Stimulated activated CD4-positive, alpha-beta T cell treated with anti-CD3 and anti-CD28 coated beads, Interleukin-1b, Interleukin-23, amount 100 ng/mL, for 4 hours (primary cell): ENCODE measurements at regions not wholly inside any gene's neighbourhood (a gene's known extent, or its start where the extent isn't known, plus 50 kb on each side); places are given as distances from the start of the nearest gene placed in this dataset.
"Not testable (repeated sequence)": the region's sequence is repeated elsewhere in the genome, so short reads cannot be mapped to it uniquely, and the experiment has no call there.

Experiments used
- DNase-seq, 2 donors: peaks; one replicate each; pipeline ENCODE4 v3.0.0-alpha.2; 2020; ENCODE audit warnings: low read depth in 2 of 2

- no peak for DNase-seq
Measured at GRCh38 chr2:3899536-3900155, 196.3 kb downstream of the DCDC2C start.

GRCh38 chr2:3902131-3902530 is 198.8 kb downstream of the DCDC2C start:
- DNase-seq = no peak

- no peak for DNase-seq
Measured at GRCh38 chr2:3904061-3904460, 200.7 kb downstream of the DCDC2C start.

- DNase-seq = not testable (repeated sequence)
Measured at GRCh38 chr2:3908498-3908897, 205.1 kb downstream of the DCDC2C start.

- DNase-seq = no peak
Measured at GRCh38 chr2:3911882-3912455, 208.6 kb downstream of the DCDC2C start.

- DNase-seq = no peak
Measured at GRCh38 chr2:3913166-3913565, 209.8 kb downstream of the DCDC2C start.

GRCh38 chr2:3914241-3914640 is 210.9 kb downstream of the DCDC2C start:
- DNase-seq = no peak

- DNase-seq = no peak
Measured at GRCh38 chr2:3927031-3927430, 223.7 kb downstream of the DCDC2C start.

GRCh38 chr2:3929374-3929773 is 226.0 kb downstream of the DCDC2C start:
- no peak for DNase-seq

GRCh38 chr2:3930246-3930645 is 226.9 kb downstream of the DCDC2C start:
- DNase-seq = no peak

GRCh38 chr2:3940661-3941060 is 237.3 kb downstream of the DCDC2C start:
- DNase-seq = no peak

- no peak for DNase-seq
Measured at GRCh38 chr2:3942841-3943240, 239.5 kb downstream of the DCDC2C start.

GRCh38 chr2:3944071-3944470 is 240.7 kb downstream of the DCDC2C start:
- DNase-seq = no peak

- DNase-seq = no peak
Measured at GRCh38 chr2:3944841-3945240, 241.5 kb downstream of the DCDC2C start.

- DNase-seq = no peak
Measured at GRCh38 chr2:3948191-3948590, 244.8 kb downstream of the DCDC2C start.

- DNase-seq = no peak
Measured at GRCh38 chr2:3951131-3951954, 248.0 kb downstream of the DCDC2C start.

GRCh38 chr2:3952866-3953516 is 249.6 kb downstream of the DCDC2C start:
- no peak for DNase-seq

GRCh38 chr2:3954261-3954660 is 250.9 kb downstream of the DCDC2C start:
- no peak for DNase-seq

- DNase-seq = no peak
Measured at GRCh38 chr2:3956406-3956805, 253.0 kb downstream of the DCDC2C start.

- DNase-seq = no peak
Measured at GRCh38 chr2:3956892-3957291, 253.5 kb downstream of the DCDC2C start.

- no peak for DNase-seq
Measured at GRCh38 chr2:3958465-3958864, 255.1 kb downstream of the DCDC2C start.

GRCh38 chr2:3958969-3959368 is 255.6 kb downstream of the DCDC2C start:
- no peak for DNase-seq

GRCh38 chr2:3959372-3959771 is 256.0 kb downstream of the DCDC2C start:
- DNase-seq = no peak
